IMR-90 (cell line): ENCODE measurements at regions not wholly inside any gene's neighbourhood (a gene's known extent, or its start where the extent isn't known, plus 50 kb on each side); places are given as distances from the start of the nearest gene placed in this dataset.

ENCODE experiments used
- ATAC-seq: fragments of 200-7000 bp; cut with Tn5 transposase; 2 replicates; pipeline ENCODE4 v1.9.1; 2020; ENCODE audit warnings: low read depth, mild to moderate bottlenecking, moderate library complexity
- BruUV-seq: library from RNA; stranded (reverse); fragments of 400-500 nt; replicated peaks from 2 replicates; lab custom pipeline; 2021; lab: Mats Ljungman, UMichigan
- CTCF ChIA-PET: fragments of 300-600 bp; formaldehyde crosslinking; extraction: SDS; loops from one replicate; lab custom pipeline; 2021; ENCODE audit warnings: antibody characterized with exemption; lab: Yijun Ruan, JAX
- POLR2A ChIA-PET: fragments of 300-600 bp; sonication (Branson Sonifier 250); formaldehyde crosslinking; loops from one replicate; lab custom pipeline; 2022; ENCODE audit warnings: antibody characterized with exemption; ENCODE audit not compliant: unreplicated experiment; lab: Charles Lee
- DNase-seq: peaks from one replicate; pipeline ENCODE4 v3.0.0; 2013
- H2AFZ ChIP-seq: replicated peaks from 2 replicates; pipeline ENCODE3; 2013; ENCODE audit warnings: low read length, mild to moderate bottlenecking; ENCODE audit not compliant: poor library complexity
- H2AK5ac ChIP-seq: 2 replicates; pipeline ENCODE4 v1.6.1; 2013; ENCODE audit warnings: low read depth, low read length, inconsistent platforms
- H2AK9ac ChIP-seq: replicated peaks from 2 replicates; pipeline ENCODE3; 2013; ENCODE audit warnings: mild to moderate bottlenecking, low read depth, low read length, moderate library complexity; ENCODE audit not compliant: poor library complexity
- H2BK120ac ChIP-seq: 2 replicates; pipeline ENCODE4 v1.6.1; 2013; ENCODE audit warnings: low read depth, low read length, inconsistent platforms
- H2BK15ac ChIP-seq: 3 replicates; pipeline ENCODE4 v1.6.1; 2013; ENCODE audit warnings: low read depth, low read length, inconsistent platforms
- H2BK20ac ChIP-seq: 2 replicates; pipeline ENCODE4 v1.6.1; 2013; ENCODE audit warnings: low read depth, mild to moderate bottlenecking, inconsistent platforms, low read length, moderate library complexity
- H2BK5ac ChIP-seq: 2 replicates; pipeline ENCODE4 v1.6.1; 2013; ENCODE audit warnings: mild to moderate bottlenecking, low read depth, low read length, inconsistent platforms; ENCODE audit not compliant: poor library complexity, severe bottlenecking
- H3K14ac ChIP-seq: replicated peaks from 2 replicates; pipeline ENCODE4 v1.6.1; 2013; ENCODE audit warnings: low read depth, low read length, inconsistent platforms
- H3K18ac ChIP-seq: 2 replicates; pipeline ENCODE4 v1.6.1; 2013; ENCODE audit warnings: low read depth, low read length, control low read depth
- H3K23ac ChIP-seq: 2 replicates; pipeline ENCODE4 v1.6.1; 2013; ENCODE audit warnings: low read depth, low read length, inconsistent platforms
- H3K27ac ChIP-seq: 2 replicates; pipeline ENCODE4 v1.5.1; 2013; ENCODE audit warnings: mild to moderate bottlenecking, control low read depth, low read length; ENCODE audit not compliant: insufficient read depth
- H3K27me3 ChIP-seq: 2 replicates; pipeline ENCODE4 v1.6.1; 2013; ENCODE audit warnings: low read length; ENCODE audit not compliant: control insufficient read depth, insufficient read depth
- H3K36me3 ChIP-seq: 2 replicates; pipeline ENCODE4 v1.6.1; 2013; ENCODE audit warnings: low read length, mixed read lengths; ENCODE audit not compliant: control insufficient read depth, insufficient read depth
- H3K4ac ChIP-seq: 2 replicates; pipeline ENCODE4 v1.6.1; 2013; ENCODE audit warnings: low read depth, low read length, inconsistent platforms
- H3K4me1 ChIP-seq: 2 replicates; pipeline ENCODE4 v1.6.1; 2013; ENCODE audit warnings: low read length, mixed read lengths; ENCODE audit not compliant: control insufficient read depth, insufficient read depth
- H3K4me2 ChIP-seq: 2 replicates; pipeline ENCODE4 v1.6.1; 2013; ENCODE audit warnings: low read depth, mild to moderate bottlenecking, control low read depth, low read length, moderate library complexity
- H3K4me3 ChIP-seq: 2 replicates; pipeline ENCODE4 v1.5.1; 2013; ENCODE audit warnings: low read depth, mild to moderate bottlenecking, control low read depth, low read length, moderate library complexity; ENCODE audit not compliant: insufficient read depth
- H3K56ac ChIP-seq: 2 replicates; pipeline ENCODE4 v1.6.1; 2013; ENCODE audit warnings: low read length, inconsistent platforms; ENCODE audit not compliant: insufficient read depth; ENCODE audit errors: extremely low read depth
- H3K79me1 ChIP-seq, 2 experiments: 2 replicates each; pipeline ENCODE4 v1.6.1; 2013; ENCODE audit warnings: low read length in 2 of 2, inconsistent platforms in 1 of 2, low read depth in 1 of 2
- H3K9ac ChIP-seq: 2 replicates; pipeline ENCODE4 v1.6.1; 2013; ENCODE audit warnings: low read depth, low read length, control low read depth
- H3K9me1 ChIP-seq: 2 replicates; pipeline ENCODE4 v1.6.1; 2013; ENCODE audit warnings: low read length, inconsistent platforms; ENCODE audit not compliant: insufficient read depth
- H3K9me3 ChIP-seq: 2 replicates; pipeline ENCODE4 v1.6.1; 2013; ENCODE audit warnings: low read length; ENCODE audit not compliant: control insufficient read depth, insufficient read depth
- H4K20me1 ChIP-seq: 2 replicates; pipeline ENCODE4 v1.6.1; 2013; ENCODE audit warnings: low read length, inconsistent platforms; ENCODE audit not compliant: insufficient read depth
- H4K5ac ChIP-seq: 2 replicates; pipeline ENCODE4 v1.6.1; 2013; ENCODE audit warnings: mild to moderate bottlenecking, low read depth, low read length, control low read depth
- H4K8ac ChIP-seq, 2 experiments: 2 replicates each; pipeline ENCODE4 v1.6.1; 2013; ENCODE audit warnings: low read depth in 2 of 2, low read length in 2 of 2, control low read depth in 1 of 2, inconsistent platforms in 1 of 2
- H4K91ac ChIP-seq: 2 replicates; pipeline ENCODE4 v1.6.1; 2013; ENCODE audit warnings: low read depth, low read length, inconsistent platforms; ENCODE audit not compliant: insufficient read depth
- BHLHE40 ChIP-seq: fragments of 150-350 bp; IDR thresholded peaks from 2 replicates; pipeline ENCODE4 v1.6.1; 2016; ENCODE audit warnings: mild to moderate bottlenecking, low read depth, low read length
- CHD1 ChIP-seq: IDR thresholded peaks from 2 replicates; pipeline ENCODE4 v1.6.1; 2012; ENCODE audit warnings: low read depth, low read length, improper control_type of control experiment
- MXI1 ChIP-seq: IDR thresholded peaks from 2 replicates; pipeline ENCODE4 v1.6.1; 2012; ENCODE audit warnings: low read depth, mild to moderate bottlenecking, low read length, moderate library complexity, borderline replicate concordance
- RCOR1 ChIP-seq: IDR thresholded peaks from 2 replicates; pipeline ENCODE4 v1.6.1; 2012; ENCODE audit warnings: mild to moderate bottlenecking, low read length, improper control_type of control experiment; ENCODE audit not compliant: insufficient replicate concordance
- SMC3 ChIP-seq: fragments of 150-350 bp; IDR thresholded peaks from 2 replicates; pipeline ENCODE4 v1.6.1; 2016; ENCODE audit warnings: low read depth, mild to moderate bottlenecking, antibody characterized with exemption, low read length, moderate library complexity
- WGBS, 2 experiments: methylation state at CpG; one replicate each; pipeline versions ENCODE4 v1.1.5 to v1.1.7; 2013; ENCODE audit warnings: missing lambda C conversion rate in 2 of 2; ENCODE audit not compliant: insufficient read length in 1 of 2; ENCODE audit errors: extremely low coverage in 2 of 2; 5-methylcytosine and 5-hydroxymethylcytosine counted together
- dilution Hi-C: fragments of 300-500 bp; cut with HindIII; formaldehyde crosslinking; loops from one replicate; pipeline ENCODE4 v1.14.3; 2018; ENCODE audit warnings: low sequenced_read_pairs; ENCODE audit not compliant: unreplicated experiment
- in situ Hi-C: fragments of 300-500 bp; cut with MboI; formaldehyde crosslinking; loops from 3 replicates; pipeline ENCODE4 v1.14.3; 2019; ENCODE audit warnings: low sequenced_read_pairs, inconsistent platforms, mixed read lengths
- intact Hi-C: fragments of 100-400 bp; cut with micrococcal nuclease; formaldehyde crosslinking; loops from 2 replicates; pipeline ENCODE4 v1.10.0; 2022

DNA sequence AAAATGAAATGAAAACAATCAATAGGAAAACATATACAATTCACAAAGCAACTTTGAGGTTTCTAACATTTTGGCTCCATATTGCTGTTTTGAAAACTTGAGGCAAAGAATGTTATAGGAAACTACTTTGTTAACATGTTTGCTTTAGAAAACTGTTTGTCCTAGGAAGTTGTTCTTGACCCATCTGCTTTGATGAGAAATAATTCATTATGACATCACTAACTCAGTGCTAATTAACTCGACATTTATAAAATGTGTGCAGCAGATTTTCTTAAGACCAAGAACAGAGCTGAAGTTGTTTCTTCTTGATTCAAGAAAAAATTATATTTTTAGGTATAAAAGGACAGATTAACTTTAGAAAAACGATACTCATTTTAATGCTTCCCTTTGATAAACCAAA is 94.7 kb downstream of the SOX9 start:
- dilution Hi-C loops = no loop called here
- no TSS peak for BruUV-seq
- no peak for DNase-seq
- Histone ChIP-seq H4K5ac (no peak overlapping the region), H3K23ac (no peak overlapping the region), H3K27me3 (peaks cover 28% of the 10 kb centered on the region), H3K4me1 (peaks cover 4% of the 10 kb centered on the region; the same call in 1 of the 2 replicates), H3K4me2 (no peak overlapping the region), H2AK5ac (no peak overlapping the region), H3K14ac (no peak overlapping the region), H4K20me1 (no peaks in the 10 kb centered on the region), H3K56ac (no peak overlapping the region), H3K9me1 (no peaks in the 10 kb centered on the region), H3K4ac (no peak overlapping the region), H3K18ac (no peak overlapping the region), H3K36me3 (no peaks in the 10 kb centered on the region), H3K4me3 (no peak overlapping the region), H2BK20ac (no peak overlapping the region), H3K79me1 (no peaks in the 10 kb centered on the region), H4K91ac (no peak overlapping the region), H2BK15ac (no peak overlapping the region), H2AK9ac (no peak overlapping the region), H2BK5ac (no peak overlapping the region), H3K9me3 (peaks cover 3% of the 10 kb centered on the region; the same call in 1 of the 2 replicates), H3K9ac (no peak overlapping the region), H2BK120ac (no peak overlapping the region), H3K27ac (no peak overlapping the region), H4K8ac (no peak overlapping the region), H2AFZ (no peak overlapping the region)
- ATAC-seq = no peak
- intact Hi-C loops = no loop called here
- POLR2A ChIA-PET = no interaction called here
- in situ Hi-C loops = no loop called here
- CTCF ChIA-PET = no interaction called here
- TF ChIP-seq BHLHE40 (no peak), RCOR1 (no peak), SMC3 (no peak), MXI1 (no peak), CHD1 (no peak)
- no CpG with 5 or more reads among the region's 2 CpGs for WGBS, 2 experiments
